ENCODE measurements at regions not wholly inside any gene's neighbourhood (a gene's known extent, or its start where the extent isn't known, plus 50 kb on each side); places are given as distances from the start of the nearest gene placed in this dataset.

GRCh38 chr10:118817328-118818068, 62.7 kb upstream of the CACUL1 start:
- WGBS, 2 donors (ENCODE audit: low coverage in 1 of 2) = 83 to 100% methylated on average over 2 to 5 of the region's 18 CpGs
- no peak for ATAC-seq
- H3K4me1 ChIP-seq = no peaks in the 10 kb centered on the region
- H3K36me3 ChIP-seq = no peaks in the 10 kb centered on the region
- TF ChIP-seq POLR2A (IDR thresholded peaks at IDR 0.05) (no peak), CTCF (IDR thresholded peaks at IDR 0.05) (no peak), POLR2AphosphoS5 (IDR thresholded peaks at IDR 0.05) (no peak), EP300 (IDR thresholded peaks at IDR 0.05) (no peak)
- no peaks in the 10 kb centered on the region for H3K9me3 ChIP-seq
- H3K27me3 ChIP-seq = no peaks in the 10 kb centered on the region
- no peak overlapping the region for H3K4me3 ChIP-seq
- no peak overlapping the region for H3K27ac ChIP-seq

DNA sequence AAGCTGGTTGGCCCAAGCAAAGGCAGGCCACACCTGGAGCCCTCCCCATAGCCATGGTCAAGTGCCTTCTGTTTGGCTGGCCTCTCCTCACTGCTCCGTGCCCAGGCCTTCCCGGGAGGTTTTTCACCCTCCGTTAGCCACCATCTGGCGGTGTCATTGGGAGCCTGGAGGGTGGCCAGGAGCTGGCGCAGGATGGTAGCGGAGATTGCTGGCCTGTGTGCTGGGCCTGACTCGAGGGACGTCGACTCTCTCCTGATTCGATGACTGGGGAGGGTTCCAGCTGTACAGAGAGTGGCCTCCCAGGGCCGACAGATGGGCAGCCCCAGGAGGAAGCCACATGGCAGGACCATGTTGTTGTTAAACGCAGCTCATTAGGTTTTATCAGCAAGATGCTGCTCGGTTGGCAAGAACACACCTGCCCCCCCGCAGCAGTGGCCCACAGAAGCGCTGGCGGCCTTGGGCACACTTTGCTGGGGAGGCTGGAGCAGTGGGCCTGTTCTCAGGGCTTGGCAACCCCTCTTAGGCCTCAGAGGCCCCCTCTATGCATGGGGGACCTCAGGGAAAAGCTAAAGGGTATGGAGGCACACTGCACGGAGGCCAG, 64.0 kb upstream of the CACUL1 start:
- TF ChIP-seq POLR2A (IDR thresholded peaks at IDR 0.05) = no peak
- no peak for TF ChIP-seq POLR2AphosphoS5 (IDR thresholded peaks at IDR 0.05)
- no peak for TF ChIP-seq CTCF (IDR thresholded peaks at IDR 0.05)
- TF ChIP-seq EP300 (IDR thresholded peaks at IDR 0.05) = no peak
- no peak for ATAC-seq

GRCh38 chr10:118820326-118821116, 65.8 kb upstream of the CACUL1 start:
- Histone ChIP-seq H3K4me3 (no peak overlapping the region), H3K27me3 (no peaks in the 10 kb centered on the region), H3K4me1 (no peaks in the 10 kb centered on the region), H3K36me3 (no peaks in the 10 kb centered on the region), H3K9me3 (no peaks in the 10 kb centered on the region), H3K27ac (no peak overlapping the region)
- WGBS, 2 donors (ENCODE audit: low coverage in 1 of 2) = 92 to 100% methylated on average over 2 to 9 of the region's 16 CpGs
- ATAC-seq = no peak
- TF ChIP-seq CTCF (IDR thresholded peaks at IDR 0.05) = no peak
- TF ChIP-seq POLR2A (IDR thresholded peaks at IDR 0.05) = no peak
- no peak for TF ChIP-seq POLR2AphosphoS5 (IDR thresholded peaks at IDR 0.05)
- TF ChIP-seq EP300 (IDR thresholded peaks at IDR 0.05) = no peak

More for the DNA sequence above, 64.0 kb upstream of the CACUL1 start:
- 60% methylated on average over 1 of the region's 17 CpGs; no CpG with 5 or more reads in 1 of the 2 donors for WGBS, 2 donors (ENCODE audit: low coverage in 1 of 2)
- no peaks in the 10 kb centered on the region for H3K36me3 ChIP-seq
- no peak overlapping the region for H3K4me3 ChIP-seq
- H3K9me3 ChIP-seq = no peaks in the 10 kb centered on the region
- H3K4me1 ChIP-seq = no peaks in the 10 kb centered on the region
- no peaks in the 10 kb centered on the region for H3K27me3 ChIP-seq
- H3K27ac ChIP-seq = no peak overlapping the region

DNA sequence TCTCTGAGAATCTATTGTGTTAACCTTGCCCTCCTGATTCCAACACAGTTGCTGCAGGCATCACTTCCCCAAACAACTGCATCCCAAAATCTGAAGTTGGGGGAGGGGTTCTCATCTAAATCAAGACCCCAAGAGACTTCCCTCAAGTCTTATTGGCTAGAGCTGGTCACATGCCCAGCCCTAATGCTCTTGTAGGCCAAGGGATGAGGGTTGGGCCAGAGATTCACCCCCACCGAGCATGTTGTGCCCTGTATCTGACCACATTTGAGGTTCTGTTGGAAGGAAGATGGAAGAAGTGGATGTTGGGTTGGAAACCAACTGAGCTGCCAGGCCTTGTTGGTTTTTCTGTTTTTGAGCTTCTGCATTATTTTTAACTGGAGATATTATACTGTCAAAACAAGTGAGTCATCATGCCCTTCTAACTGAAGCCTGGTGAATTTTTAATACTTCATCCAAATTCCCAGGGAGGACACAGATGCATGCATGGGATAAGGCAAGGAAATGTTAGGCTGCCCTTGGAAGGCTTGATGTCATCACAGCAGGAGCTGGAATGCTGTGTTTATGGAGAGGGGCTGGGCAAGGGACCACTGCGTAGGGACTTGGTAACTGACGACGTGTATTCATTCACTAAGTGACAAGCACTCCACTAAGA, 68.6 kb upstream of the CACUL1 start:
- Histone ChIP-seq H3K9me3 (no peaks in the 10 kb centered on the region), H3K4me1 (no peaks in the 10 kb centered on the region), H3K27ac (no peak overlapping the region), H3K36me3 (no peaks in the 10 kb centered on the region), H3K27me3 (no peaks in the 10 kb centered on the region), H3K4me3 (no peak overlapping the region)
- ATAC-seq = no peak
- 61 to 84% methylated on average over 3 to 4 of the region's 4 CpGs for WGBS, 2 donors (ENCODE audit: low coverage in 1 of 2)
- no peak for TF ChIP-seq EP300 (IDR thresholded peaks at IDR 0.05)
- no peak for TF ChIP-seq POLR2A (IDR thresholded peaks at IDR 0.05)
- no peak for TF ChIP-seq POLR2AphosphoS5 (IDR thresholded peaks at IDR 0.05)
- no peak for TF ChIP-seq CTCF (IDR thresholded peaks at IDR 0.05)

Data from gastroesophageal sphincter (tissue), 4 donors.